Activated effector memory CD4-positive, alpha-beta T cell treated with Interleukin-2 at 50 U/mL for 16 hours (primary cell): ENCODE measurements at regions not wholly inside any gene's neighbourhood (a gene's known extent, or its start where the extent isn't known, plus 50 kb on each side); places are given as distances from the start of the nearest gene placed in this dataset.
A peak's percentile ranks its signal among the peaks of the same experiment; 100 is the strongest.
"Not testable (repeated sequence)": the region's sequence is repeated elsewhere in the genome, so short reads cannot be mapped to it uniquely, and the experiment has no call there.

Experiments
- DNase-seq: peaks from one replicate; pipeline ENCODE4 v3.0.0-alpha.2; 2020

DNA sequence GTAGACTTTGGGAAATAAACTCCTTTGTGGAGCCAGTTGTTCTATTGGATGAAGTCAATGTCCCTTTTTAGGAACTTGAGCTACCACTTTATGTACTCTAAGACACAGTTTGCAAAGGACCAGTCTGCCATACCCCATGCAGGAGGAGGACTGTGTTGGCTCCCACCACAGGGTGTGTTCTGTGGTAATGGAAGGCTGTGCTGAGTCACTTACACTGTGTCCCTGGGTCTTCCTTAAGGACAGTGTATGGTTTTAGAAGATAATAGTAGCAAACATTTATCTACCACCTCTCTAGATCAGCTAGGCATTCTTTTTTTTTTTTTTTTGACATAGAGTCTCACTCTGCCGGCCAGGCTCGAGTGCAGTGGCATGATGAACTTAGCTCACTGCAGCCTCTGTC lies 184.0 kb upstream of the PGRMC2 start:
- DNase-seq, result no peak

DNA sequence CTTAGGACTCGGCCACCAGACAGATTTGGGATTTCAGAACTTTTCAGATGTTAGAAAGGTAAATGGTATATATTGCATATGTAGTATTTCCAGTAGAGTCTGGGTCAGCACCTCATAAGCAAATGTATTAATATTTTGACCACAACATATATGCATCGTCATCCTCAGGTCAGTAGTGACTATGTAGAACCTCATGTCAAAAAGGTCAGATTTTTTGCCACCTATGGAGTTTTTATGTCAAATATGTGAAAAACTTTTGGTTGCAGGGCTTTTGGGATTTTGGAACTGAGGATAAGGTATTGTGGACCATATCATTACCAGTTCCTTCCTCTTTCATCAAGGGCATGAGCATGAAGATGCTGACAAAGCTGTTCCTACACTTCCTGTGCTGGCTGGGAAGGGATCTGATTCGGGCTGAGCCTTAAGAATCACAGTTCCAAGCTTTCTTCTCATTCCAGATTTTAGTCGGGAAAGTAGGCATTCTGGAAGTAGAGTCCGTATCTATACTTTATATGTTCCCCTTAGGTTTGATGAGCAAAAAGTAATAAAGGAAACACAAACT lies 183.0 kb upstream of the PGRMC2 start:
- no peak for DNase-seq

DNA sequence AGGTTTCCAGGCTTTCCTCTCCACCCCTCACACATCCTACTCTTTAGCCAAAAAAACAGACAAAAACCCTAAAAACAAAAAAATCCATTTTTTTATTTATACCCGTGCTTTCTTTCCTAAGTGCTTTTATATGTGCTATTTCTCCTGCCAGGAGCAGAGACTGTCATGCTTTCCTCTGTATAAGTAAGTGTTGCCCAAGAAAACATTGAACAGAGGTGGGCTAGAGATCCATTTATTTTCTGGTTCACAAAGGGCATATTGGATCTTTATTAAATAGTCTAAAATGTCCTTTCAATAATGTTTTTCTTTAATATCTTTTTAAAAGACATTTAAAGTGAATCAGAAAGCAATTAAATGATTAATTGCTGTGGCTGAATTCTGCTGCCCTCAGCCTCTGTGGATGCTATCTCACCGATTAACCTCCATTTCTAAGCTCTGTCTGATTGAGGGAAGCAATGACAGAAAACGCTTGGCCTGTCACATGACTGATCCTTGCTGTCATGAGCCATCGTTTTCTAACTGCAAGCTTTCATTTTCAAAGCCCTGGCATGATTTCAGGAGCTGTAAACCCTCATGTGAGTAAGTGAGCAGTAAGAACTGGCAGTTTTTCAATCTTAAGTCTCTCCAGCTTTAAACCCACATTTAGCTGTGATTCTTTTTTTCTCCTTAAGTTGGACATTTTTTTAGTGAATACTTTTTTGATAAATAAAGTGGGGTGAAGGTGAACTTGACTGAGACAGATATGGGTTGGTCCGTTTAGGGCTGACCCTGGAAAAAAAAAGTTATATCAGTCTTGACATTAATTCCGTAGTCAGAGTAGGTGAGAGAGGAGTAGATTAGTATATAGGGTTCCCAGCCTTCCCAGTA lies 180.7 kb upstream of the PGRMC2 start:
- no peak for DNase-seq

- no peak for DNase-seq
Measured at GRCh38 chr4:128465523-128465922, 177.9 kb upstream of the PGRMC2 start.

DNA sequence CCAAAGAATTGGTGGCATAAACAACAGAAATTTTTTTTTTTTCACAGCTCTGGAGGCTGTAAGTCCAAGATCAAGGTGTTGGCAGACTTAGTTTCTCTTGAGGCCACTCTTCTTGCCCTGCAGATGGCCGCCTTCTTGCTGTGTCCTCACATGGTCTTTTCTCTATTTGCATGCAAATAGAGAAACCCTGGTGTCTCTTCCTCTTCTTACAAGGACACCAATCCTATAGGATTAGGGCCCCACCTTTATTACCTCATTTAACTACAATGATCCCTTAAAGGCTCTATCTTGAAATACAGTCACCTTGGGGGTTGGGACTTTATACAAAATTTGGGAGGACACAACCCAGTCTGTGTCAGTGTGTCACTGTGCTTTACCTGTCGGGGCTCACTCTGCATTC lies 175.4 kb upstream of the PGRMC2 start:
- no peak for DNase-seq

- no peak for DNase-seq
Measured at GRCh38 chr4:128462103-128462783, 174.6 kb upstream of the PGRMC2 start.

- no peak for DNase-seq
Measured at GRCh38 chr4:128461291-128462102, 173.9 kb upstream of the PGRMC2 start.

DNA sequence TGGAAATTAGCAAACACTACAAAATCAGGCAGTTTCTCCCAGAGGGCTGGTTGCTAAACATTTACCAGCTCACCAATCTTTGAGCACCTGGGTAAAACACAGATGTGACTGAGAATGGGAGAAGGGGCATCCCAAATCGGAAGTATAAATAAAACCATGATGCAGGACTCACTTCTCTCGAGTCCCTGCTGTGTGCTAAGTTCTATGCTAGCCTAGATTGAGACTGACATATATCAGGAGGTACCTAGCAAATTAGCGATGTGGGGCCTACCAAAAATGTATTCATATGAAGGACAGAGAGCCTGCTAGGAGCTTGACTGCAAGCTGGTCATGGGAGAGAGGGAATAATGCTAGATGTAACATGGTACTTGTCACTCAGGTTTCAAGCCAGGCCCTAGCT lies 171.9 kb upstream of the PGRMC2 start:
- no peak for DNase-seq

DNA sequence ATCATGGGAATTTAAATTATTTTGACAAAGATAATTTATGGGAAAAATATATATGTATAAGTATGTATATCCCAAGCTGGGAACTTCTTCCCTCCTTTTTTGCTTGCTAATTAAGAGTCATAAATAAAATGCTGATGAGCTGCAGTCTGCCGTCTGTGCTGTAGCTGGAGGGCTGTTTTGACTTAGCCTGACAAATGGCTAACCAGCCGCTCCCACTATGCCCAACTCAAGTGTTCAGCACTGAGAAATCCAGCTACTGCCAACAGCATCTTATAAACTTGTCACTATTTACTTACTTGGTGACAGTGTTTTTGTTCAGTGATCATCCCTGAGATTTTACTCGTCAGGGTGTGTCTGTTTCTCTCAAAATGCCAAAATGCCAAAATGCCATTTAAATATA lies 171.2 kb upstream of the PGRMC2 start:
- DNase-seq, result no peak

GRCh38 chr4:128457726-128458125 lies 170.1 kb upstream of the PGRMC2 start:
- DNase-seq, result no peak

- no peak for DNase-seq
Measured at GRCh38 chr4:128456171-128456570, 168.6 kb upstream of the PGRMC2 start.

DNA sequence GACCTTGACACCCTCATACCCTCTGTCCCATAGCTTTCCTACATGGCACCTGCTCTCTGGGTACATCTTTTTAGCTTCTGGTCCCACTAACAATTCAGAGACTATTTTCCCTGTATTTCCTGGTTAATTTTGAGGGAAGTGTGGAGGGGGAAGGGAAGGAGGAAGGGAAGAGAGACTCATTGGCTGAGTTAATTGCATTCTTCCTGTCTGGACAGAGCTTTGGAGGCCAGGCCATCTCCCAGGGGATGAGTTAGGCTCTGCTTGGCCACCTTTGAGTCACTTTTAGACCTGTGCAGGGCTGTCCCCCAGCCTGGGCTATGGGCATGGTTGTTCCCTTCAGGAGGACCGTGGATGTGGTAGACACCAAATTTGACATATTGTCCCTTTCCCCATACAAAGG lies 167.9 kb upstream of the PGRMC2 start:
- no peak for DNase-seq

- no peak for DNase-seq
Measured at GRCh38 chr4:128454881-128455280, 167.3 kb upstream of the PGRMC2 start.

- peak; percentile 18 for DNase-seq
Measured at GRCh38 chr4:128454281-128454871, 166.8 kb upstream of the PGRMC2 start.

DNA sequence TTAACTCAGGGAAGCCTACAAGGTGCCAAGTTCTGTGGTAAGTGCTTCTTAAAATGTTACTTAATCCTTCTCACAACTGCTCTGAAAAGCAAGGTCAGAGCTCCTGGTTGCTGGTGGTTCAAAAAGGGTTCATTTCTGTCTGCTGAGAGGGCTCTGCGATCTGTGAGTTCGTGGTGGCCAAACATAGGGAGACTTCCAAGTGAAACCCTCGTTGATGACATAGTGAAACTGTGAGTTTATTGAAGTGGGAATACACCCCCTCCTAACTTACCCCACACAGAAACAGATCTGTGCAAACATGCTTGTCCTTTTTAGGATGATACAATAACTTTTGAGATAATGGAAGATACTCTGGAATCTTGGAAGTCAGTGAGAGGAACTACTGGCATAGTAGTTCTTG lies 164.8 kb upstream of the PGRMC2 start:
- no peak for DNase-seq

DNA sequence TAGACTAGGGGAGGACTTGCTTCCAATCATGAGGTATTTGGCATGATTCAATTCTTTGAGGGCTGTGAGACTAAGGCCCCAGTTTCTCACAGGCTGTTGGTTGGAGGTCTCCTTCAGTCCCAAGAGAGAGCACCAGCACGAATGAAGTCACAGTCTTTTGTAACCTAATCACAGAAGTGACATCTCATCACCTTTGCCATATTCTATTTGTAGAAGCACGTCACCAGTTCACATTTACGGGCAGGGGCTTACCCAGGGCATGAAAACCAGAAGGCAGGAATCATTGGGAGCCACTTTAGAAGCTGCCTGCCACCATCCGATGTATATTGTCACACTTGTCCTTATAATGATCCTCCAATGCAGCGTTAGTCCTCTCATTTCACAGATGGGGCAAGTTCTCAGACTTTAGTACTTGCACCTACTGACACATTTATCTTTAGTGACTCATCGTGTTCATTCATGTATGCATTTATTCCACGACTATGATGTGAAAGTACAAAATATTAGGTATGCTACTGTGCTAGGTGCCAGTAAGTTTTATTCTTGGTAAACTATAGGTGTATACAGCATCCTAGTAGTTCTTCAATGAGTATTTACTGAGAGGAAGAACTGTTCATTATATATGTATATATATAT lies 163.8 kb upstream of the PGRMC2 start:
- no peak for DNase-seq

GRCh38 chr4:128450326-128451120 lies 162.9 kb upstream of the PGRMC2 start:
- DNase-seq, result no peak

DNA sequence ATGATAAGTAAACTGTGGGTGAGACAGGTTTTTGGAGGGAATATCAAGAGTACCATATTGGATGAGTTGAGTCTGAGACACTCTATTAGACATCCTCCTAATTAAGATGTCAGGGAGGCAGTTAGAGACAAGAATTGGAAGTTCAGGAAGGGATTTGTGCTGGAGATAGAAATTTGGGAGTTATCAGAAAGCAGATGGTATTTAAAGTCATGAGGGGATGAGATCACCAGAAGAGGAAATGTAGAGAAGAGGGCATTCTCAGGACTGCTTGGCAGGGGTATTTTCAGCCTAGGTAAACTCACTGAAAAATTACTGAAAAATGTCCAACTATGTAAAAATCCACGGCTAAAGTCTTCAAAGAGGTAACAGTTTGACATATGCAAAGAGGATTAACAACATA lies 161.6 kb upstream of the PGRMC2 start:
- DNase-seq, result no peak

GRCh38 chr4:128444544-128445302 lies 157.1 kb upstream of the PGRMC2 start:
- no peak for DNase-seq

DNA sequence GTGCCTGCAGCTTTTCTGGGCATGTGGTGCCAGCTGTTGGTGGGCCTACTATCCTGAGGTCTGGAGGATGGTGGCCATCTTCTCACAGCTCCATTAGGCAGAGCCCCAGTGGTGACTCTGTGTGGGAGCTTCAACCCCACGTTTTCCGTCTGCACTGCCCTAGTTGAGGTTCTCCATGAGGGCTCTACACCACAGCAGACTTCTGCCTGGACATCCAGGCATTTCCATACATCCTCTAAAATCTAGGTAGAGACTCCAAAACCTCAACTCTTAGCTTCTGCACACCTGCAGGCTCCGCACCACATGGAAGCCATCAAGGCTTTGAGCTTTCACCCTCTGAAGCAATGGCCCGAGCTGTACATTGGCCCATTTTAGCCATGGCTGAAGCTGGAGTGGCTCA lies 153.3 kb upstream of the PGRMC2 start:
- no peak for DNase-seq

- DNase-seq, result not testable (repeated sequence)
Measured at GRCh38 chr4:128437023-128437422, 149.4 kb upstream of the PGRMC2 start.
